Fibroblast of villous mesenchyme (primary cell): ENCODE measurements at regions not wholly inside any gene's neighbourhood (a gene's known extent, or its start where the extent isn't known, plus 50 kb on each side); places are given as distances from the start of the nearest gene placed in this dataset.

ENCODE experiments used
- DNase-seq: peaks from one replicate; pipeline ENCODE4 v3.0.0-alpha.2; 2010; ENCODE audit warnings: low read depth
- H3K4me3 ChIP-seq: 2 replicates; pipeline ENCODE4 v1.5.1; 2011; ENCODE audit warnings: low read depth, mild to moderate bottlenecking, low read length
- TF ChIP-seq, protein P1 (sequence below): IDR thresholded peaks from 2 replicates; pipeline ENCODE4 v1.5.1; 2012; ENCODE audit warnings: low read depth, mild to moderate bottlenecking, low read length; ENCODE audit not compliant: insufficient read depth

- DNase-seq, result no peak
- TF ChIP-seq, protein P1, sequence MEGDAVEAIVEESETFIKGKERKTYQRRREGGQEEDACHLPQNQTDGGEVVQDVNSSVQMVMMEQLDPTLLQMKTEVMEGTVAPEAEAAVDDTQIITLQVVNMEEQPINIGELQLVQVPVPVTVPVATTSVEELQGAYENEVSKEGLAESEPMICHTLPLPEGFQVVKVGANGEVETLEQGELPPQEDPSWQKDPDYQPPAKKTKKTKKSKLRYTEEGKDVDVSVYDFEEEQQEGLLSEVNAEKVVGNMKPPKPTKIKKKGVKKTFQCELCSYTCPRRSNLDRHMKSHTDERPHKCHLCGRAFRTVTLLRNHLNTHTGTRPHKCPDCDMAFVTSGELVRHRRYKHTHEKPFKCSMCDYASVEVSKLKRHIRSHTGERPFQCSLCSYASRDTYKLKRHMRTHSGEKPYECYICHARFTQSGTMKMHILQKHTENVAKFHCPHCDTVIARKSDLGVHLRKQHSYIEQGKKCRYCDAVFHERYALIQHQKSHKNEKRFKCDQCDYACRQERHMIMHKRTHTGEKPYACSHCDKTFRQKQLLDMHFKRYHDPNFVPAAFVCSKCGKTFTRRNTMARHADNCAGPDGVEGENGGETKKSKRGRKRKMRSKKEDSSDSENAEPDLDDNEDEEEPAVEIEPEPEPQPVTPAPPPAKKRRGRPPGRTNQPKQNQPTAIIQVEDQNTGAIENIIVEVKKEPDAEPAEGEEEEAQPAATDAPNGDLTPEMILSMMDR, result no peak
- H3K4me3 ChIP-seq, result no peak overlapping the region
Observed at GRCh38 chr12:84791444-84791843, 121.2 kb downstream of the SLC6A15 start.

DNA sequence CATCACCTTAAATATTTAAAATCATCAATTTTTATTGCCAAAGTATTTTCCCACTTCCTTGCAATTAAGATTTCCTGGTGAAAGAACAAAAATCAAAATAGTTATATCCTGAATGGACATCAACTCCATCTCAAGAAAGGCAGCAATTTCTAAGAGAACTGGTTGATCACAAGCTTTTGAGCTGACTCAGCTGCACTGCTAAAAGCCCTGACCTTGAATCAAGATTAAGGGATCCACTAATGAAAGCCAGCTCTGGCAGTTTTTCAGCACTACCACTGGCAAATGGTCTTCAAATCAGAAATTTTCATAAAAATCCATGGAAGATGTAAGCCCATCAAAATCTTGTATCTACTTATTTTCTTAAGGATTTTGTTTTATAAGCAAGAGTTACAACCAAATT lies 123.4 kb downstream of the SLC6A15 start:
- no peak for DNase-seq
- TF ChIP-seq, protein P1, result no peak
- H3K4me3 ChIP-seq, result no peak overlapping the region

DNA sequence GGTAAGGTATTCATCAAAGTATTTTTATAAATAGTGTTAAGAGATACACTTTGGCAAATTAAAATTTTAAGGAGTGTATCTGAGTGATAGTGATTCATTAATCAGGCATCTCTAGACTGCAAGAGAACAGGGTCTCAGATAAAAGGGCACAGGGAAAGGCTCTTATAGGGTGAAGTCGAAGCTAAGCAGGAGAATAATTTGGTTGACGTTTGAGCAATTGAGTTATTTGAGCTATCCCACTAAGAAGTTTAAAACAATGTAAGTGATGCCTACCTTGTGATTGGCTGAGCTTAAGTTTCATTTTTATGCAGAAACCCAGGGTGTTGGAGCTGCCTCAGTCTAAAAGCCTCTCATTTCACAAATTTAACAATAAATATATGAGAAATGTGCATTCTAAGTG lies 125.3 kb downstream of the SLC6A15 start:
- TF ChIP-seq, protein P1, result no peak
- no peak for DNase-seq
- H3K4me3 ChIP-seq, result no peak overlapping the region

GRCh38 chr12:84786622-84787021 lies 126.0 kb downstream of the SLC6A15 start:
- no peak overlapping the region for H3K4me3 ChIP-seq

DNA sequence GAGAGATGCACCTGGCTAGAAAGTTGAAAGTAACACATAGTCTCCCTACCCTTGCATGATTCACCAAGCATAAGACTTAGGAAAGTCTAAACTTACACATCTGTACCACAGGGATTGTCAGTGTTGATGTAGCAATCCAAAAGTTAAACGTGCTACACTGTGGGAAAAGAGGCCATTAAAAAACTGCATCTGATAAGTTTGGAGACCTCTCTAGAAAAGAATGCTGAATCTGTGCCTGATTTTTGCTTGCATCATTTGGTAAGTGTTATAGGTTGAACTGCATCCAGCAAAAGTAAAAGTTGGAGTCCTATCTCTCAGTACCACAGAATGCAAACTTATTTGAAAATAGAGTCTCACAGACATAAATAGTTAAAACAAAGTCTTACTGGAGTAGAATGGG lies 126.6 kb downstream of the SLC6A15 start:
- H3K4me3 ChIP-seq, result no peak overlapping the region
- TF ChIP-seq, protein P1, result no peak
- peak; percentile 3 for DNase-seq

More at GRCh38 chr12:84786622-84787021, 126.0 kb downstream of the SLC6A15 start:
- TF ChIP-seq, protein P1, result no peak
- DNase-seq, result no peak

GRCh38 chr12:84785281-84785680 lies 127.3 kb downstream of the SLC6A15 start:
- DNase-seq, result no peak
- TF ChIP-seq, protein P1, result no peak
- no peak overlapping the region for H3K4me3 ChIP-seq

DNA sequence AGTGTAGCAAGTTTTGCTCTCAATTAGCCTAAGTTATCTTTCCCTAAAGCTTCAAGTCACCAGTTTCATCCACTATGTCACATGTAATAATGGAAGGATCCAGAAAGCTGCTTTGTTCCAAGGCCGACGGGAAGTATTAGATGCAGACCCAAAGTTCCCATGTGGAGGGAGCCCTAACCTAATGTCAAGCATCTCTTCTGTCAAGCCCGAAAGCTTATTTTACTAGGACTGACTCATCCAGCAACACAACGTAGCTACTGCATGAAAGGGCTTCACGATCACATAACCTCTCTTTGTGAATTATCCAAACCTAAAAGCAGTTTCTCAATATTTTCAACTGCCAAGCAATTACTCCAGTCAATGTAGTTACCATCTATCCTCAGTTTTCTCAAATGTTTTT lies 133.4 kb downstream of the SLC6A15 start:
- TF ChIP-seq, protein P1, result no peak

More for the DNA sequence above, 133.4 kb downstream of the SLC6A15 start:
- DNase-seq, result no peak
- H3K4me3 ChIP-seq, result no peak overlapping the region
